Ishikawa (cell line): ENCODE measurements at regions not wholly inside any gene's neighbourhood (a gene's known extent, or its start where the extent isn't known, plus 50 kb on each side); places are given as distances from the start of the nearest gene placed in this dataset.

Source experiments
- CEBPB ChIP-seq: IDR thresholded peaks from 2 replicates; pipeline ENCODE4 v1.6.1; 2012
- CREB1 ChIP-seq: IDR thresholded peaks from 2 replicates; pipeline ENCODE4 v1.6.1; 2012; ENCODE audit warnings: low read depth
- EGR1 ChIP-seq: IDR thresholded peaks from 2 replicates; pipeline ENCODE4 v1.6.1; 2012
- EP300 ChIP-seq: IDR thresholded peaks from 2 replicates; pipeline ENCODE4 v1.6.1; 2012; ENCODE audit warnings: borderline replicate concordance
- FOXM1 ChIP-seq: IDR thresholded peaks from 2 replicates; pipeline ENCODE4 v1.6.1; 2012; ENCODE audit warnings: low read depth, borderline replicate concordance
- NFIC ChIP-seq: IDR thresholded peaks from 2 replicates; pipeline ENCODE4 v1.6.1; 2012
- RAD21 ChIP-seq: IDR thresholded peaks from 2 replicates; pipeline ENCODE4 v1.6.1; 2012; ENCODE audit warnings: low read depth
- TAF1 ChIP-seq: IDR thresholded peaks from 2 replicates; pipeline ENCODE4 v1.6.1; 2012; ENCODE audit warnings: low read depth, mild to moderate bottlenecking
- TCF12 ChIP-seq: IDR thresholded peaks from 2 replicates; pipeline ENCODE4 v1.6.1; 2012; ENCODE audit warnings: low read depth
- TEAD4 ChIP-seq: IDR thresholded peaks from 2 replicates; pipeline ENCODE4 v1.6.1; 2012
- YY1 ChIP-seq: IDR thresholded peaks from 2 replicates; pipeline ENCODE4 v1.6.1; 2012; ENCODE audit warnings: low read depth
- ZBTB7A ChIP-seq: IDR thresholded peaks from 2 replicates; pipeline ENCODE4 v1.6.1; 2012; ENCODE audit warnings: low read depth
- TF ChIP-seq, protein P1 (sequence below): IDR thresholded peaks from 2 replicates; pipeline ENCODE4 v1.6.1; 2012
- TF ChIP-seq, protein P2 (sequence below): IDR thresholded peaks from 2 replicates; pipeline ENCODE4 v1.6.1; 2012; ENCODE audit warnings: low read depth, mild to moderate bottlenecking
- TF ChIP-seq, protein P3 (sequence below): IDR thresholded peaks from 2 replicates; pipeline ENCODE4 v1.6.1; 2012

DNA sequence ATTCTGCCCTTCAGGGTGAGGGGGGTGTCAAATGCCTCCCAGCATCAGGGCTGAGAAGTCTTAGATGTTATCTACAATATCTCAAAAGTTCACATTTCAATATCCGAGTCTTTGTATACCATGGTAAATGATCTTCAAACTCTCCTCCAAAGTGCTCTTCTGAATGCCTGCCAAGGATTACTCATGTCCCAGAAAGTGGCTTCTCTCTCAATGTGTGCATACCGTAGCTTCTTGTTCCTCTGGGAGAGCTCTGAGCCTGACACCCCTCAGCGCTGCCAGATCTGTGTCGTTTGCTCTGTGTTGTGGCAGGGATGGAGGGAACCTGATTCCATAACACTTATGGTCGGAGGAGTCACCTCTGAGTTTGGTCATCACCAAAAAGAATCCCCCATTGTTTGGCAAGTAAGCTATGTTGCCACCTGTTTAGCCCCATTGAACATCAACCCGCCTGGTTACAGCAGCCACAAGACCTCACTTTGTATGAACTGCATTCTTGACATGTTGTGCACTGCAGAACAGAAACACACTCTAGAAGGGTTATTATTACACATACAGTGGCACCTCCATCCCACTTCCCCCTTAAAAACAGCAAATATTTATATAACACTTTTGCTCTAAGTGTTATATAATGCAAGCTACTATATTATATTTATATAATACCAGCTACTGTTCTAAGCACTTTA lies 163.1 kb upstream of the MIR17HG start:
- TF ChIP-seq RAD21 (no peak), CEBPB (no peak)
- TF ChIP-seq, protein P1, sequence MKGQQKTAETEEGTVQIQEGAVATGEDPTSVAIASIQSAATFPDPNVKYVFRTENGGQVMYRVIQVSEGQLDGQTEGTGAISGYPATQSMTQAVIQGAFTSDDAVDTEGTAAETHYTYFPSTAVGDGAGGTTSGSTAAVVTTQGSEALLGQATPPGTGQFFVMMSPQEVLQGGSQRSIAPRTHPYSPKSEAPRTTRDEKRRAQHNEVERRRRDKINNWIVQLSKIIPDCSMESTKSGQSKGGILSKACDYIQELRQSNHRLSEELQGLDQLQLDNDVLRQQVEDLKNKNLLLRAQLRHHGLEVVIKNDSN: no peak
- TF ChIP-seq, protein P2, sequence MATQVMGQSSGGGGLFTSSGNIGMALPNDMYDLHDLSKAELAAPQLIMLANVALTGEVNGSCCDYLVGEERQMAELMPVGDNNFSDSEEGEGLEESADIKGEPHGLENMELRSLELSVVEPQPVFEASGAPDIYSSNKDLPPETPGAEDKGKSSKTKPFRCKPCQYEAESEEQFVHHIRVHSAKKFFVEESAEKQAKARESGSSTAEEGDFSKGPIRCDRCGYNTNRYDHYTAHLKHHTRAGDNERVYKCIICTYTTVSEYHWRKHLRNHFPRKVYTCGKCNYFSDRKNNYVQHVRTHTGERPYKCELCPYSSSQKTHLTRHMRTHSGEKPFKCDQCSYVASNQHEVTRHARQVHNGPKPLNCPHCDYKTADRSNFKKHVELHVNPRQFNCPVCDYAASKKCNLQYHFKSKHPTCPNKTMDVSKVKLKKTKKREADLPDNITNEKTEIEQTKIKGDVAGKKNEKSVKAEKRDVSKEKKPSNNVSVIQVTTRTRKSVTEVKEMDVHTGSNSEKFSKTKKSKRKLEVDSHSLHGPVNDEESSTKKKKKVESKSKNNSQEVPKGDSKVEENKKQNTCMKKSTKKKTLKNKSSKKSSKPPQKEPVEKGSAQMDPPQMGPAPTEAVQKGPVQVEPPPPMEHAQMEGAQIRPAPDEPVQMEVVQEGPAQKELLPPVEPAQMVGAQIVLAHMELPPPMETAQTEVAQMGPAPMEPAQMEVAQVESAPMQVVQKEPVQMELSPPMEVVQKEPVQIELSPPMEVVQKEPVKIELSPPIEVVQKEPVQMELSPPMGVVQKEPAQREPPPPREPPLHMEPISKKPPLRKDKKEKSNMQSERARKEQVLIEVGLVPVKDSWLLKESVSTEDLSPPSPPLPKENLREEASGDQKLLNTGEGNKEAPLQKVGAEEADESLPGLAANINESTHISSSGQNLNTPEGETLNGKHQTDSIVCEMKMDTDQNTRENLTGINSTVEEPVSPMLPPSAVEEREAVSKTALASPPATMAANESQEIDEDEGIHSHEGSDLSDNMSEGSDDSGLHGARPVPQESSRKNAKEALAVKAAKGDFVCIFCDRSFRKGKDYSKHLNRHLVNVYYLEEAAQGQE: no peak

DNA sequence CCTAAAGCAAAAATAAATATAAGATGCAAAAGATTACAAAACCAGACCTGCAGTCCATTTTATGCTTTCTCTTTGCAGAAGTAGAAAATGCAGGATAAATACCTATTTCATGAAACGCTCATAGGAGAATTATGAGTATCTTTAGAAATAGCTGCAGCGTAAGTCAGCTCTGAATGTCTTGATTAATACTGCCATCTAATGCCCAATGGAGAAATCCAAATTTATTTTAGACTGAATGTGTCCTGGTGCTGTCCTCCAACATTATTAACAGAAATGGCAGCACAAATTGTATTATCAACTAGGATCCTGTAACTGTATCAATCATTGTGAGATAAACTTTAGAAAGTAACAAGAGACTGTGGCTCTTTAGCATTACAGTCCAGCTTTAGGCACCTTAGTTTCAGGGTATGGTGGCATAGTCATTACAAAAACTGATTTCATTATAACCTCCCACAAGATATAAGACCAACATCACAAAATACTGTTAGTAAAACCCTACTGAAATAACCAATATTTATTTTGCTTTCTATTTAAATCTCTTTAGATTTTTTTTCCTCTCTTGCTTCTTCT lies 162.1 kb upstream of the MIR17HG start:
- TF ChIP-seq, protein P1: no peak
- TF ChIP-seq RAD21: peak; percentile 77

DNA sequence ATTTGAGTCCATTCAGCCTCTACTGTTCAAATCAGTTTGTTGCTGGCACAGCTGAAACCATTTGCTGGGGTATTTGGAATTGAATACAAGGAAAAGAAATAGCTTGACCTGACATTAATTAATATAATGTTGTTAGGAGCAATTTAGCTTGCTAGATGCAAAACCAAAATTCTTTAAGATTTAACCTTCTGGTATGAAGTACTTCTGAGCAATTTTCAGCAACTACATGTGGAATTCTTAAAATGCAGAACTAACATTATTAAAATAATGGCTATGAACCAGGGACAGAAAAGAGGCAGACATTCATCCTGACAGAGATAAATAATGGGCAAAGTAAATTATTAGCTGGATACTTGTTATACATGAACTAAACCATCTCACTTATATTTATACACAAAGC lies 160.0 kb upstream of the MIR17HG start:
- TF ChIP-seq TAF1 (no peak), YY1 (no peak), CEBPB (no peak), TCF12 (no peak), RAD21 (no peak), EGR1 (no peak), FOXM1 (no peak), TEAD4 (no peak), NFIC (no peak), CREB1 (no peak), EP300 (no peak), ZBTB7A (no peak)
- TF ChIP-seq, protein P3, sequence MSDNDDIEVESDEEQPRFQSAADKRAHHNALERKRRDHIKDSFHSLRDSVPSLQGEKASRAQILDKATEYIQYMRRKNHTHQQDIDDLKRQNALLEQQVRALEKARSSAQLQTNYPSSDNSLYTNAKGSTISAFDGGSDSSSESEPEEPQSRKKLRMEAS: no peak
- TF ChIP-seq, protein P1: no peak
- TF ChIP-seq, protein P2: no peak

DNA sequence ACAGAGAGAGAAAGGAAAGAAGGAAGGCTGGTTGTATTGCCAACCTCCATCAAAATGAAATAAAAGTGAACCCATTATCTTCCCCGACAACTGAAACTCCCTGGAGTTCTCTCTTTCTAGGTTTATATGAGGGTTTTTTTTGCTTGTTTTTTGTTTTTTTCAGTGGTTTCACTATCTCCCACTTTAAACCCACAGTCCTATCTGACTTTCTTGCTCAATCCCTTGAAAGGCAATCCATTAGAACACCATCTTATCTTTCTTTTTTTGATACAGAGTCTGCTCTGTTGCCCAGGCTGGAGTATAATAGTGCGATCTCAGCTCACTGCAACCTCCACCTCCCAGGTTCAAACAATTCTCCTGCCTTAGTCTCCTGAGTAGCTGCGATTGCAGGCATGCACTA lies 158.0 kb upstream of the MIR17HG start:
- TF ChIP-seq RAD21: no peak

DNA sequence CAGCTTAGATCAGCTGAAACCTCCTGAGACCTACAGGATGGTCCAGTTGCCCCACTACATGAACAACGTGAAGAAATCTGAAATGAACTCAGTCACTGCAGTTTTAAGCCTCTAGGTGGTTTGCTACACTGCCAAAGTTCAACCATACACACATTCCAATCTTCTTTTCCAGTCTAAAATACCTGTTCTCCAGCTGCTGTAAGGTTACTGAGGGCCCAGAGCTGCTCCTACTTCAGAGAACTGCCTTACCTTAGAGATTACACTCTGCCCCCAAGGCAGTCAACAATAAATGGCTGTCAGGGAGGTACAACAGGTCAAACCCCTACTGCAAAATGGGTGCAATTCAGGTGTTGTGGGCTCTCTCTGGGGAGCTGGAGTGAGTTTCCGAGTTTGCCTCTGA lies 154.1 kb upstream of the MIR17HG start:
- TF ChIP-seq, protein P3: no peak
- TF ChIP-seq, protein P2: no peak
- TF ChIP-seq TEAD4 (no peak), TCF12 (no peak), NFIC (no peak), FOXM1 (no peak), YY1 (no peak), CEBPB (no peak), CREB1 (no peak), ZBTB7A (no peak), EP300 (no peak), RAD21 (no peak), TAF1 (no peak), EGR1 (no peak)
- TF ChIP-seq, protein P1: no peak
